GM21825 (cell line): ENCODE measurements at regions not wholly inside any gene's neighbourhood (a gene's known extent, or its start where the extent isn't known, plus 50 kb on each side); places are given as distances from the start of the nearest gene placed in this dataset.

ENCODE experiments used
- ATAC-seq: cut with Tn5 transposase; IDR thresholded peaks from one replicate; pipeline ENCODE4 v1.9.1; 2021; ENCODE audit warnings: mild to moderate bottlenecking, moderate library complexity; ENCODE audit not compliant: unreplicated experiment

DNA sequence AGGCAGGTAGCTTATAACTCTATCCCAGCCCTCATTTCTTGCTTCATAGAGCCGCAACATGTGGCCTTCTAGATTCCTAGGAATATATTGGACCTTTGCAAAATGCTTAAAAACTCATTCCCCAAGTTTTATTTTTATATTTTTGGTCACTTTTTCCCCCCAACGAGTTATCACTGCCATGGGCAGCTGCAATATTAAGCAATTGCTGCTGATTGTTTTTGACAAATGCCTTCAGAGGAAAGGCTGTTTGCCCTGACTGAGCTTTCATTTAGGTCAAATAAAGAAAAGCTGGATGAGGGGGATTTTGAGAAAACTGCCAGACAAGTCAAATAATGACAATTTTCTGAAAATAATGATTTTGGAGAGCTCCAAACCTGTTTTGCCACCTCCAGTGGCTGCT, 976.9 kb upstream of the MBL2 start:
- ATAC-seq, result no peak

- ATAC-seq, result no peak
Measured at GRCh38 chr10:53748319-53748718, 975.7 kb upstream of the MBL2 start.

- ATAC-seq, result no peak
Measured at GRCh38 chr10:53744746-53745145, 972.2 kb upstream of the MBL2 start.

DNA sequence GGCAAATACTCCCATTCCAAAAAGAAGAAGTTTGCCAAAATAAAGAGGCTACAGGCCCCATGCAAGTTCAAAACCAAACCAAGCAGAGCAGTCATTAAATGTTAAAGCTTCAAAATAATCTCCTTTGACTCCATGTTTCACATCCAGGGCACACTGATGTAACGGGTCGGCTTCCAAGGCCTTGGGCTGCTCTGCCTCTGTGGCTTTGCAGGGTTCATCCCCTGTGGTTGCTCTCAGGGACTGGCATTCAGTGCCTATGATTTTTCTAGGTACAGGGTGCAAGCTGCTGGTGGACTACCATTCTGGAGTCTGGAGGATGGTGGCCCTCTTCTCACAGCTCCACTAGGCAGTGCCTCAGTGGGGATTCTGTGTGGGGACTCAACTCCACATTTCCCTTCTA, 971.6 kb upstream of the MBL2 start:
- no peak for ATAC-seq

DNA sequence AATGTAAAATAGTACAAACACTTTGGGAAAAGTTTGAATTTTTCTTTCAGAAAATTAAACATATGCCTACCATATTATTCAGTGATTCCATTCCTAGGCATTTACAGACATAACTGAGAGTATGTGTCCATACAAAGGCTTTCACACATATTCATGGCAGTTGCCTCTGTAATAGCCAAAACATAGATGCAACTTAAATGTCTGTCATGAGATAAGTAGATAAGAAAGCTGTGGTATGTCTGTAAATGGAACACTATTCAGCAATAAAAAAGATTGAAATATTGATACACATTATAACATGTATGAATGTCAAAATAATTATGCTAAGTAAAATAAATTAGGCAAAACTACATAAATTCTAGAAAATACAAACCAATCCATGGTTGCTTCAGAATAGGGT, 964.5 kb upstream of the MBL2 start:
- ATAC-seq, result no peak

- ATAC-seq, result no peak
Measured at GRCh38 chr10:53726921-53727320, 954.3 kb upstream of the MBL2 start.

- no peak for ATAC-seq
Measured at GRCh38 chr10:53724581-53724980, 952.0 kb upstream of the MBL2 start.

- no peak for ATAC-seq
Measured at GRCh38 chr10:53719658-53720057, 947.1 kb upstream of the MBL2 start.

DNA sequence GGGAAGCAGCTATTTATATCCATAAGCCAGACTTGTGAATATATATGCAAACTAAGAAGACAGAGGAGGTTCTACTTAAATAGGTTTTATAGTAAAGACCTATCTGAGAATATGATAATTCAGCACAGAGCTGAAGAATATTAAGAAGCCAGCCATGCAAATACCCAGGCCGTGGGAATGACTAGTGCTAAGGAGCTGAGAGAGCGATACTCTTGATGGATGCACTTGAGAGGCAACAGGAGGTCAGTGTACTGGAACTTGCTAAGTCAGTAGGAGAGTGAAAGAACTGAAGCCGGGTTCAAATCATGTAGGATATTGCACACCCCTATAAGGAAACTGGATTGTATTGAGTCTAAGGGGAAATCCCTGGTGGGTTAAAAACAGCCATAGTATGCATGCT, 943.6 kb upstream of the MBL2 start:
- ATAC-seq, result no peak

DNA sequence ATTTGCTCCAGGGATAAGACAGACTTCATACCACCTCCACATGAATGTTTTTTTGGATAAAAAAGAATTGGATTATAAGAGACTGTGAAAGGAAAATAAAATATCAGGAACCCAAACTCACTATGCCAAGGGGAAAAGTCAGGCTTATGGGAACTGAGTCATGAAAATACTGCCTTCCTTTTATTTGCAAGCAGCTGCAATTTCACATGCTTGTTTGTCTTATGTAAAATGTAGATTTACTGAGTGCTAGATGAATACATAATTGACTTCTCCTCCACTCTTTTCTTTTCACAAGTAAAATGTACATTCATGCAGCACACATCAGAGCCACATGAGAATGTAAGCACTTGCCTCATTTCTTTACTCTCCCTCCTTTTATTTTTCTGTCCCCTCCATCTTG, 940.8 kb upstream of the MBL2 start:
- no peak for ATAC-seq

GRCh38 chr10:53702489-53702888, 929.9 kb upstream of the MBL2 start:
- no peak for ATAC-seq

DNA sequence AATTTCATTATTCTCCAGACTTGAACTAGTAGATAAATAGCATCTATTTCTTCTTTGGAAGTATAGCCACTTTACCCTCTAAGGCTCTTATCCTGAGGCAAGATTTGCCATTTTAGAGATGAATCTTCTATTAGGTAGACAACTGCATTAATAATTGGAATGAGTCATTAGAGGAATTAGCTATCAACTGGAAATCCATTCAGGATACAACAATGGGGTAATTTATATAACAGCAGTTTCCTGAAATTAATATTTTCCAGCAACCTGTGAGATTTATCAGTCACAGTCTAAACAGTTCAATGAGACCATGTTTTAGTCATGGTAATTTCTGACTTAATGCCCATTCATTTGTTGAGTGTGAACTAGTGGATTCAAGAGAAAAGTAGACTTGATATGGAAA, 928.6 kb upstream of the MBL2 start:
- ATAC-seq, result no peak

- no peak for ATAC-seq
Measured at GRCh38 chr10:53700278-53700677, 927.7 kb upstream of the MBL2 start.

GRCh38 chr10:53699684-53700083, 927.1 kb upstream of the MBL2 start:
- ATAC-seq, result no peak

DNA sequence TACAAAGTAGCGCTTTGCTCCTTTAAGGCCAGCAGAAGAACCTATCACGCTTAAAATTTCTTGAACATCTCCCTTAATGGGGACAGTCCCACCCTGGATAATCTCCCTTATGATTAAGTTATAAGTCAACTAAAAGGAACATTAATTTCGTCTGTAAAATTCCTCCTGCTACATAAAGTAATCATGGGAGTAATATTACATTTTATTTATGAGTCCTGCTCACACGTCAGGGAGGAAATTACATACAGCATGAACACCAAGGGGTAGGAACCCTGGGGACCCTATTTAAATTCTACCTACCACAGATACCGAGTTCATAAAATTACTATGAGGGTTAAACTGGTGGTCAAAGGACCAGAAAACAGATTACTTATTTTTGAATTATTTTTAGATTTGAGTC, 926.6 kb upstream of the MBL2 start:
- no peak for ATAC-seq

DNA sequence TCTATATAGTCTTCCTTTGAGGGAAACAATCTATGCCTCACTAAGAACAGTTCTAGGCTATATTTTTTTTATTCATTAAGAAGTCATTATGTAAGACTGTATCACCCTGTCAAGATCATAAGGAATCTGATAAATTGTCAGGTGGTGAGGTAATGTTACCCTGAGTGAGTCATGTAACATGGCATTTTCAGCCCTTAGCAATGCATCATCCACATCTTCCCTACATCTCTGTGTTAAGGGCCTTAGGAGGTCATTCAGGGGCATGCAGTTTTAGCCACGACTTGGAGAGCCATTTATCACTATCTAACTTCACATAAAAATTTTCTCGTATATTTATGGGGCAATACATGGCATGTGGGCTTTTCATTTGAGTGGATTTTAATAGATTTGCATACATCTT, 924.5 kb upstream of the MBL2 start:
- ATAC-seq, result no peak

GRCh38 chr10:53690524-53691240, 918.1 kb upstream of the MBL2 start:
- no peak for ATAC-seq

GRCh38 chr10:53687800-53688199, 915.2 kb upstream of the MBL2 start:
- no peak for ATAC-seq

DNA sequence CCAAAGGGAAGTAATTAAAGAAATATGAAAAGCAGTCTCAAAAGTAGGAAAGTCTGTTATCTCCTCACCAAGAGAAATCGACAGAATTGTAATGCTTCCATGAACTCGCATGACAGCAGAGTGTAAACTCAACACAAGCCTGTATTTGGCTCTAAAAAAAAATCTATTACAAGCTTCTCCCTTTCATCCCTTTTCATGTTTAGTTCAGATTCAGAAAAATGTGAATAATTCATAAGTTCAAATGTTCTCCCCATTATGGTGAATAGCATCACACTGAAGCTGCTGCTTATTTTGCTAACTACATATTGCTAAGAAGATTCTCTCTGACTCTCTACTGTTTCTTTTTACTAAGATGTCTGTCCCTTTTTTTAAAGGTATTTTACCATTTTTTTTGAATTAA, 910.3 kb upstream of the MBL2 start:
- no peak for ATAC-seq

- no peak for ATAC-seq
Measured at GRCh38 chr10:53682458-53682857, 909.9 kb upstream of the MBL2 start.

GRCh38 chr10:53679666-53680065, 907.1 kb upstream of the MBL2 start:
- no peak for ATAC-seq

GRCh38 chr10:53675177-53675576, 902.6 kb upstream of the MBL2 start:
- ATAC-seq, result no peak

- no peak for ATAC-seq
Measured at GRCh38 chr10:53667063-53667462, 894.5 kb upstream of the MBL2 start.
